Keratinocyte (primary cell): ENCODE measurements at regions not wholly inside any gene's neighbourhood (a gene's known extent, or its start where the extent isn't known, plus 50 kb on each side); places are given as distances from the start of the nearest gene placed in this dataset.

Source experiments
- DNase-seq: peaks from one replicate; pipeline ENCODE4 v3.0.0-alpha.2; 2011; ENCODE audit warnings: low read depth, missing footprints, low spot score
- FAIRE-seq: peaks from 2 replicates; lab custom pipeline; 2011; peaks lifted over from hg19 to GRCh38; lab: Jason Lieb, UNC
- H2AFZ ChIP-seq: 2 replicates; pipeline ENCODE4 v1.6.0; 2012; ENCODE audit warnings: low read length, control low read depth, inconsistent platforms; ENCODE audit not compliant: control insufficient read depth
- H3K27ac ChIP-seq: 2 replicates; pipeline ENCODE4 v1.5.1; 2011; ENCODE audit warnings: low read length; ENCODE audit not compliant: control insufficient read depth, insufficient read depth
- H3K27me3 ChIP-seq: 3 replicates; pipeline ENCODE4 v1.6.0; 2011; ENCODE audit warnings: low read length; ENCODE audit not compliant: control insufficient read depth, insufficient read depth; ENCODE audit errors: extremely low read depth
- H3K36me3 ChIP-seq, 2 experiments: 2 replicates in 1 of 2; 3 replicates in 1 of 2; pipeline ENCODE4 v1.5.1; 2011; ENCODE audit warnings: low read length in 2 of 2, mild to moderate bottlenecking in 1 of 2; ENCODE audit not compliant: control insufficient read depth in 2 of 2, insufficient read depth in 2 of 2; ENCODE audit errors: extremely low read depth in 1 of 2
- H3K4me1 ChIP-seq: 3 replicates; pipeline ENCODE4 v1.5.1; 2011; ENCODE audit warnings: low read length; ENCODE audit not compliant: control insufficient read depth, insufficient read depth; ENCODE audit errors: extremely low read depth
- H3K4me2 ChIP-seq: 3 replicates; pipeline ENCODE4 v1.6.0; 2011; ENCODE audit warnings: low read depth, low read length; ENCODE audit not compliant: control insufficient read depth, insufficient read depth; ENCODE audit errors: extremely low read depth
- H3K4me3 ChIP-seq, 3 experiments: fragments of 200-600 bp in 1 of 3; sonication (generic) in 1 of 3; 2 replicates in 2 of 3; 3 replicates in 1 of 3; pipeline ENCODE4 v1.5.1; 2011 to 2016; ENCODE audit warnings: low read length in 3 of 3, mild to moderate bottlenecking in 3 of 3, control low read depth in 2 of 3, inconsistent platforms in 1 of 3, low read depth in 1 of 3, mixed read lengths in 1 of 3, mixed run types in 1 of 3, moderate library complexity in 1 of 3; ENCODE audit not compliant: control insufficient read depth in 2 of 3, insufficient read depth in 2 of 3; ENCODE audit errors: extremely low read depth in 1 of 3
- H3K79me2 ChIP-seq: 2 replicates; pipeline ENCODE4 v1.6.0; 2012; ENCODE audit warnings: low read length; ENCODE audit not compliant: control insufficient read depth, insufficient read depth
- H3K9ac ChIP-seq: 3 replicates; pipeline ENCODE4 v1.6.0; 2011; ENCODE audit warnings: low read length; ENCODE audit not compliant: control insufficient read depth, insufficient read depth; ENCODE audit errors: extremely low read depth
- H3K9me1 ChIP-seq: 3 replicates; pipeline ENCODE4 v1.6.0; 2011; ENCODE audit warnings: low read length; ENCODE audit not compliant: control insufficient read depth, insufficient read depth; ENCODE audit errors: extremely low read depth
- H3K9me3 ChIP-seq: 2 replicates; pipeline ENCODE4 v1.5.1; 2012; ENCODE audit warnings: low read depth, low read length; ENCODE audit not compliant: control insufficient read depth
- H4K20me1 ChIP-seq: 3 replicates; pipeline ENCODE4 v1.6.0; 2011; ENCODE audit warnings: low read length; ENCODE audit not compliant: control insufficient read depth, insufficient read depth; ENCODE audit errors: extremely low read depth
- EZH2 ChIP-seq: IDR thresholded peaks from one replicate; pipeline ENCODE4 v1.6.1; 2012; ENCODE audit warnings: inconsistent platforms, mild to moderate bottlenecking, low read length, moderate library complexity
- dilution Hi-C: fragments of 300-500 bp; cut with MboI; formaldehyde crosslinking; loops from one replicate; pipeline ENCODE4 v1.7.0; 2020; ENCODE audit warnings: low sequenced_read_pairs; ENCODE audit not compliant: extremely low pct_ligation_motif_present
- TF ChIP-seq, protein P1 (sequence below), 3 experiments: IDR thresholded peaks in 1 of 3; conservative IDR thresholded peaks in 1 of 3; optimal IDR thresholded peaks in 1 of 3; 2 replicates in 2 of 3; 3 replicates in 1 of 3; pipeline versions ENCODE3 to v1.5.1; 2011; ENCODE audit warnings: low read length in 3 of 3, mild to moderate bottlenecking in 3 of 3, moderate library complexity in 2 of 3, control low read depth in 1 of 3, inconsistent platforms in 1 of 3; ENCODE audit not compliant: insufficient read depth in 2 of 3; ENCODE audit errors: extremely low read depth in 1 of 3

DNA sequence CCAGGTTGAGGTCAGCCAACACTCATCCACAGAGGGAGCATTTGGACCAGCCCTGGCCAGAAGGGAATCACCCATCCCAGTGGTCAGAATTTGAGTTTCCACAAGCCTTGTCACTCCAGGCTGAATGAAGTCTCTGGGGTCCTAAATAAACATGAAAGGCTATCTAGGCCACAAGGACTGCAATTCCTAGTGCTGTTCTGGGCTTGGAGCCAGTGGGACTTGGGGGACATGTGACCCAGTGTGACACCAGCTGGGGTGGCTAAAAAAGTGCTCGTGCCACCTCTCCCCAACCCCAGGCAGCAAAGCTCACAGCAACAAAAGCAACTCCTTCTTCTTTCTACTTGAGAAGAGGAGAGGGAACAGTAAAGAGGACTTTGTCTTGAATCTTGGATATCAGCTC is 91.7 kb downstream of the MDH1 start:
- peaks cover 23% of the 10 kb centered on the region for H3K4me1 ChIP-seq
- no peaks in the 10 kb centered on the region for H4K20me1 ChIP-seq
- H3K9ac ChIP-seq: no peak overlapping the region
- TF ChIP-seq EZH2: no peak
- TF ChIP-seq, protein P1, sequence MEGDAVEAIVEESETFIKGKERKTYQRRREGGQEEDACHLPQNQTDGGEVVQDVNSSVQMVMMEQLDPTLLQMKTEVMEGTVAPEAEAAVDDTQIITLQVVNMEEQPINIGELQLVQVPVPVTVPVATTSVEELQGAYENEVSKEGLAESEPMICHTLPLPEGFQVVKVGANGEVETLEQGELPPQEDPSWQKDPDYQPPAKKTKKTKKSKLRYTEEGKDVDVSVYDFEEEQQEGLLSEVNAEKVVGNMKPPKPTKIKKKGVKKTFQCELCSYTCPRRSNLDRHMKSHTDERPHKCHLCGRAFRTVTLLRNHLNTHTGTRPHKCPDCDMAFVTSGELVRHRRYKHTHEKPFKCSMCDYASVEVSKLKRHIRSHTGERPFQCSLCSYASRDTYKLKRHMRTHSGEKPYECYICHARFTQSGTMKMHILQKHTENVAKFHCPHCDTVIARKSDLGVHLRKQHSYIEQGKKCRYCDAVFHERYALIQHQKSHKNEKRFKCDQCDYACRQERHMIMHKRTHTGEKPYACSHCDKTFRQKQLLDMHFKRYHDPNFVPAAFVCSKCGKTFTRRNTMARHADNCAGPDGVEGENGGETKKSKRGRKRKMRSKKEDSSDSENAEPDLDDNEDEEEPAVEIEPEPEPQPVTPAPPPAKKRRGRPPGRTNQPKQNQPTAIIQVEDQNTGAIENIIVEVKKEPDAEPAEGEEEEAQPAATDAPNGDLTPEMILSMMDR (optimal IDR thresholded peaks at IDR 0.05 in 1 of 3, IDR thresholded peaks at IDR 0.05 in 1 of 3, conservative IDR thresholded peaks at IDR 0.05 in 1 of 3; ENCODE audit: extremely low read depth in 1 of 3, insufficient read depth in 2 of 3, low read length in 3 of 3): no peak
- no peak overlapping the region for H3K4me3 ChIP-seq
- no peak overlapping the region for H2AFZ ChIP-seq
- H3K9me1 ChIP-seq: no peaks in the 10 kb centered on the region
- H3K27ac ChIP-seq: no peak overlapping the region
- dilution Hi-C loops: no loop called here
- DNase-seq (no peak), FAIRE-seq (no peak)
- H3K79me2 ChIP-seq: no peaks in the 10 kb centered on the region
- H3K4me2 ChIP-seq: no peak overlapping the region
- no peaks in the 10 kb centered on the region for H3K9me3 ChIP-seq
- no peaks in the 10 kb centered on the region for H3K27me3 ChIP-seq
- H3K36me3 ChIP-seq: no peaks in the 10 kb centered on the region

DNA sequence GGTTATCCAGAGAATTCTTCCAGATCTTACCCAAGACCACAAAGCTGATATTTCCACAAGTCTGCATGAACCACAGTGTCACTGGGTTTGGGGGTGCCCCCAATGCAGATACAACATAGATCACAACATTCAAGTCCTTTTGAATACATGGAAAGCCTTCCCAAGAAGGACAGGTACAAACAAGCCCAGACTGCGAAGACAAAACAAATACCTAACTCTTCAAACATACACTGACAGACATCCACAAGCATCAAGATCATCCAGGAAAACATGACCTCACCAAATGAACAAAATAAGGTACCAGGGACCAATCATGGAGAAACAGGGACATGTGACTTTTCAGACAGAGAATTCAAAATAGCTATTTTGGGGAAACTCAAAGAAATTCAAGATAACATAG is 93.1 kb downstream of the MDH1 start:
- no peaks in the 10 kb centered on the region for H3K9me3 ChIP-seq
- FAIRE-seq (peak; percentile 66), DNase-seq (no peak)
- H3K9ac ChIP-seq: no peak overlapping the region
- dilution Hi-C loops: no loop called here
- no peaks in the 10 kb centered on the region for H3K79me2 ChIP-seq
- no peak overlapping the region for H3K4me3 ChIP-seq
- peak overlapping the region; percentile 43 for H3K4me2 ChIP-seq
- H2AFZ ChIP-seq: peak overlapping the region; percentile 7
- H3K36me3 ChIP-seq: no peaks in the 10 kb centered on the region
- TF ChIP-seq, protein P1 (optimal IDR thresholded peaks at IDR 0.05 in 1 of 3, IDR thresholded peaks at IDR 0.05 in 1 of 3, conservative IDR thresholded peaks at IDR 0.05 in 1 of 3; ENCODE audit: extremely low read depth in 1 of 3, insufficient read depth in 2 of 3, low read length in 3 of 3): no peak
- TF ChIP-seq EZH2: no peak
- peaks cover 23% of the 10 kb centered on the region for H3K4me1 ChIP-seq
- no peaks in the 10 kb centered on the region for H4K20me1 ChIP-seq
- no peak overlapping the region for H3K27ac ChIP-seq
- no peaks in the 10 kb centered on the region for H3K9me1 ChIP-seq
- no peaks in the 10 kb centered on the region for H3K27me3 ChIP-seq
